GM18498 (cell line): ENCODE measurements at regions not wholly inside any gene's neighbourhood (a gene's known extent, or its start where the extent isn't known, plus 50 kb on each side); places are given as distances from the start of the nearest gene placed in this dataset.
"Not testable (repeated sequence)": the region's sequence is repeated elsewhere in the genome, so short reads cannot be mapped to it uniquely, and the experiment has no call there.

Experiments used
- ATAC-seq: cut with Tn5 transposase; IDR thresholded peaks from one replicate; pipeline ENCODE4 v1.9.1; 2021; ENCODE audit warnings: mild to moderate bottlenecking, moderate library complexity; ENCODE audit not compliant: unreplicated experiment

- ATAC-seq, result no peak
These were observed 124.1 kb downstream of the C9orf152 start for GRCh38 chr9:110083866-110084265.

- no peak for ATAC-seq
These were observed 121.4 kb downstream of the C9orf152 start for GRCh38 chr9:110086537-110086936.

DNA sequence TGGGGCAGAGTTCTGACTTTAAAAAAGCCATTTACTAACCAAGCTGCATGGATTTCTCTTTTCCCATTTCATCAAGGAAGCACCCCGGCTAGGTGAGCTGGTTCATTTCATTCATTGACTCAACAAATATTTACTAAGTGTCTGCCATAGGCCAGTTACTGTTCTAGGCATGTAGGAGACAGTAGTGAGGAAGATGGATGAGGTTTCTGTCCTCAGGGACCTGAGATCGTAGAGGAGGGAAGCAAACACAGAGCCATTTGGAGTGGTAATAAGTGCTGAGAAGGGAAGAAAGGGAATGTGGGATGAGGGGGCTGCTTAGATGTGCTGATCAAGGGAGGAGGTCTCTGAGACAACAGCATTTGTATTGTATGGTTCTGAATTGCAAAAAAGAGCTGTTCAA, 120.4 kb downstream of the C9orf152 start:
- no peak for ATAC-seq

GRCh38 chr9:110088099-110088498, 119.9 kb downstream of the C9orf152 start:
- no peak for ATAC-seq

DNA sequence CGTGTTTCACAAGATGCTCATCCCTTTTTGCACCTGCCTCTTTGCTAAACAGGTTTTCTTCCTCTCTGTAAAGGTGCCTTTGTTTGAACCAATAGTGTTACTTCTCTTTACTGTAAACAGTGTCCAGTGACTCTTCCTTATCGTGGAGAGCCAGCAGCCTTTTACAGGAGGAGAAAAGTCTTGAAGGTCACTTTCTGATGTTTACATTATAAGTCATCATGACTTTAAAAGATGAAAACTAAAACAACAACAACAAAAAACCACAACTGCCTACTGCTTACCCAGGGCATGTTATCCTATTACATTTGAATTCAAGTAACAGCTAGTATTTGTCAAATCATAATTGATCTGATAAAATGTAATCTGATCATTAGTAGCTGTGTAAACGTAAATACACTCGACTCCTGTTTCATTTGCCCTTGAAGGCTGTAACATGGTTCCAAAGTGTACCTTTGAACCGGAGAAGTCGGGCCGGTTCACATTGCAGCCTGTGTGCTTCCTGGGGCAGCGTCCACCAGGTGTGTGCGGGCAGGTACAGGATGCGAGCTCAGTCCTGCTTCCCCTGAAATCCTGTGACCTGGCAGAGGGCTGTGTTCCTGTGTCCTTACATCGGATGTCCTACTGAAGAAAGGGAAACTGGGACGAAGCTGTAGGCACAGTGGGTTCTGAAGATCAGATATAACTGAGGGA, 118.1 kb downstream of the C9orf152 start:
- no peak for ATAC-seq

GRCh38 chr9:110092792-110093191, 115.2 kb downstream of the C9orf152 start:
- no peak for ATAC-seq

DNA sequence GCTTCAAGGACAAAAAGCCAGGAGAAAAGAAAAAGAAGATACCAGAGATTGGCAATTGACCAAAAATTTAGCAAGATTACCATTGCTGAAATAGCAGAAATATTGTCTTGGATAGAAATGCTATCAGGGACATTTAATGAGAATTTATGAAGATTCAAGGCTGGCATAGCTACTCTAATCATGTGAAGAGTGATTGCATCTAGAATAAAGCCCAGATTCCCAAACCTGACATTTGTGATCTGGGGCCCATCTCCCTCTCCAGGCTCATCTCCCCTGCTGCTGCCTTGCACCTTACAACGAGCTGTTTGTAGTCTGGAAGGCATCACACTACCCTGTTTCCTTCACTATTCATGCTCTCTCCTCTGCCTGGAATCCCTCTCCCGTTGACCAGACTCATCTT, 114.5 kb downstream of the C9orf152 start:
- ATAC-seq, result no peak

- ATAC-seq, result no peak
These were observed 114.1 kb downstream of the C9orf152 start for GRCh38 chr9:110093871-110094270.

GRCh38 chr9:110095161-110095595, 112.8 kb downstream of the C9orf152 start:
- no peak for ATAC-seq

GRCh38 chr9:110095776-110096175, 112.2 kb downstream of the C9orf152 start:
- no peak for ATAC-seq

- not testable (repeated sequence) for ATAC-seq
These were observed 111.3 kb downstream of the C9orf152 start for GRCh38 chr9:110096674-110097073.

- no peak for ATAC-seq
These were observed 108.5 kb downstream of the C9orf152 start for GRCh38 chr9:110099236-110100095.

DNA sequence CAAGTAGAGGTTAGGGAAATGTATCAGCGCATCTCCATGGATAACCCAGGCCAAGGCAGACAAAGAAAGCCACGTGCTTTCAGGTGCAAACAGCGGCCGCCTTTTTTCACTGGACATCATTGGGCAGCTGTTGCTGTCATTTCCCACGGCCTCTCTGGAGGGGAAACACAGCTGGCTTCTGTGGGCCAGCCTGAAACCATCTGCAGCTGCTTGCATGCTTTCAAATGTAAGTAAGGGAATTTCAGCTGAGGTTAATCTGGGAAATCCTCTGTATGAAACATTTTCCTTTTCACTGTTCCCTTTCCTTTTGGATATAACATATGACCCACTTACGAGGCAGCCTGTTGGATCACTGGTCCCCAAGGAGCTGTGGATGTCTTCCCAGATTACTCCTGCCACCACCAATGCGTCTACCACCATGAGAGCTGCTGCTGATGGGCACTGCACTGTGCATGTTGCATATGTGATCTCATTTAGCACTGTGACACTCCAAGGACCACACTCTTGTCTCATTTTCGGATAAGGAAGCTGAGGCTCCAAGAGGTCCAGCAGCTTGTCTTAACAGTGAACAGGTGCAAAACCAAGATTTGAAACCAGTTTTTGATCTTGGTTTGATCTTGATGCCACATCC, 106.3 kb downstream of the C9orf152 start:
- peak; percentile 75 for ATAC-seq

DNA sequence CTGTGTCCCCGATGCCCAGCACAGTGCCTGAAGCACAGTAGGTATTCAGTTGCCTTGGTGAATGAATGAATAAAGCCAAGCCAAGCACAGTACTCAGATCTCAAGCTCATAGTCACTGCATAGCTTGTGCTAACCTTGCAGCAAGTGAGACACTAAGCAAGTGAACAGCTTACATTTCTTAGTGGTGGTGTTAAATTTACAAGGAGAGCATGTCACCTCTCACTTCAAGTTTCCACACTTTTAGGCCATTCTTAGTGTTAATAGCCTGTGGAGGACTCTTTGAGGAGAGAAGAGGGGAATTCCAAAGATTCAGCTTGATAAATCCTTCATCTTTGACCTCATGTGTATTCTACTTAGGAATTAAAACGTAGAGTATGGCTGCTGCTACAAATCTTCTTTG, 104.7 kb downstream of the C9orf152 start:
- ATAC-seq, result no peak

DNA sequence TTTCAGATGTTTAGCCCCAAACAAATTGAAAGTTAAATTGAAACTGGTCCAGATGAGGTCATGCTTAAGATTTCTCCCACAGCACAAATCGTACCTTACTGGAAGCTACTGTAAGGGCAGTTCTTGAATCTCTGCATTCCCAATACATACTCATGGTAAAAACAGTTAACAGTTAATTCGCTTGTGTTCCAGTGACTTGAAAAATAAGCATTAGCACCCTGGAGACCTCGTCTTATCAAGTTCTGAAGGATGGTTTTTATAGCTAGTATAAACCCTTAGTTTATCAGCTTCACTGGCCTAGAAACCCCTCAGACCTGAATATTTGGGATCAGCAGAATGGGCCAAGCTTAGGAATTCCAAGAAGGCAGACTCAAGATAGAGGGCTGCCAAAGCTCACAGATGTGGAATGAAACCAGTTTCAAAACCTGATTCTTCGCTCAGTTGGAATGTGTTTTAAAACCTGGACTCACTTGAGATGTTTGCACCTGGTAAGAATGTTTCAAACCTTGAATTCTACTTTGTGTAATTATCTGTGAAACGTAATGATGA, 103.6 kb downstream of the C9orf152 start:
- no peak for ATAC-seq

DNA sequence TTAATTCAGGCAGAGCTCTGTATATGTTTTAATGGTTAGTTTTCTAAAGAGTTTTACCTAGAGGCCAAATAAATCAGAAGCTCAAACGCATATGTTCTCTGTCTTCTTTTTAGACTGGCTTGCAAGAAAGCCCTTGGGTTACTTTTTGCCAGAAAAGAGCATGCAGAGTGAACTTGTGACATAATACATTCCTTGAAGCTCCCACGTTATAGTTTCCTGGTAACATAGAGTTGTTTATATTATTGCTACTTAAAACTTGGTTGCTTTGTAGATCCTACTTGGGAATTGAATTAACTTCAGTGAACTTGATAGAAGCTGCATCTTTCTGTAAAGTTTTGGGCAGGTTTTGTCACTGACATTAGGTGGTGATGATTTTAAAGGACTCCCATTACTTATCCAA, 102.9 kb downstream of the C9orf152 start:
- no peak for ATAC-seq

DNA sequence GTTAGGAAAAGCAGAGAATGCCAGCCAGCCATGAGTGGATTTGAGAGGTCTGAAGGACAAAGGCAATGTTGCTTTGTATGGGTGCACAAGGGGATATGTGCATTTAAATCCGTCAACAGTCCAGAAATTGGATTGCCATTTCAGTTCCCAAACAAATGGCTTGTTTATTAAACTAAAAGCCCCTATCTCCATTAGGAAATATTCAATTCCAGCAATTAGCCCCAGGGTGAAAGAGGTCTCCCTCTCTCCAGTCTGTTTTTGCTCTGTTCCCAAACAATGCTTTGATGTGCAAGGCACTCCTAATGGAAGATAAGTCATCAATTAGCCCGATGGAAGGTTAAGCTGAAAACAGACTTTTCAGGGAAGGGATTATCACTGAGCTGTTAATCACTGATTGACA, 101.3 kb downstream of the C9orf152 start:
- no peak for ATAC-seq

DNA sequence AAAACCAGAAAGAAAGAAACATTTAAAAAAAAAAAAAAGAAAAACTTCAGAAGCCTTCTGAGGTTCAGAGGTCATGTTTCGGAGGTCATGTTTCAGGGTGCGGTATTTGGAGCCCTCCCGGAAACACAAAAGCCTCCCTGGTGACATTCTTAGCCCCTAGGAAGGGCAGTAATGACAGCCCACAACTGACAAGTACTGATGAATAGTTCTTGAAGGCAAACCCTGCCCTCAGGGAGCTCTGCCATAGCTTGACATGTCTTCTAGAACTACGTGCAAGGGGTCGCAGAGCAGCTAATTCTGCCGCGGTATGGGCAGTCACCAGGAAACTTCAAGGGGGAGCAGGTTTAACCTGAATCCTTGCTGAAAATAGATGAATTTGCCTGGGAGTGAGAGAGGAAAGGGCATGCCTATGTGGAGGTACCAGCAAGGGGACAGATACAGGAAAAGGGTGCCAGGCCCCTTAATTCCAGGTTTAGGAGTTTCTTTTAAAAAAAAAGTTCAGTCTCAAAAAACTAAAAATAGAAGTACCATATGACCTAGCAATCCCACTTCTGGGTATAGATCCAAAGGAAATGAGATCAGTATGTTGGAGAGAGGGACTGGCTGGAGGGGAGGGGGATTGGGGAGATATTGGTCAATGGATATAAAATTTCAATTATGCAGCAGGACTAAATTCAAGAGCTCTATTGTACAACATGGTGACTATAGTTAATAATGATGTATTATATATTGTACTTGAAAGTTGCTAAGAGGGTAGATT, 98.4 kb downstream of the C9orf152 start:
- peak; percentile 23 for ATAC-seq

- peak; percentile 87 for ATAC-seq
These were observed 97.8 kb downstream of the C9orf152 start for GRCh38 chr9:110110154-110110553.

DNA sequence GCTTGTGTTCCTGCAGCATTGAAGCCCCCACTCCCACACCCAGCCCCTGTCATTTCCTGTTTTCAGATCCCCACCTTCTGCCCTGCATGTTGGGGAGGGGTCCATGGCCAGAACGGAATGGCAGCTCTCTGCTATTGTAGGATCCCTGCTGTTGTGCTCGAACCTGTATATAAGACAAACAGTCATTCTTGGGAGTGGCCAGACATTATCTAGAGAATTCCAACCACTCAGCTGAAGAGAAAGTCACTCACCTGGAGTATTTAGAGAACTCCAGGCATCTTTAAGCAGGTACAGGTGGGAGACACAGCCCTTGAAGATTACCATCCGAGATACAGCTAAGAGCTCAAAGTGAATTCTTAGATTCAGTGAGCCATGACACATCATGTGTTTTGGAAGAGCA, 96.1 kb downstream of the C9orf152 start:
- no peak for ATAC-seq

DNA sequence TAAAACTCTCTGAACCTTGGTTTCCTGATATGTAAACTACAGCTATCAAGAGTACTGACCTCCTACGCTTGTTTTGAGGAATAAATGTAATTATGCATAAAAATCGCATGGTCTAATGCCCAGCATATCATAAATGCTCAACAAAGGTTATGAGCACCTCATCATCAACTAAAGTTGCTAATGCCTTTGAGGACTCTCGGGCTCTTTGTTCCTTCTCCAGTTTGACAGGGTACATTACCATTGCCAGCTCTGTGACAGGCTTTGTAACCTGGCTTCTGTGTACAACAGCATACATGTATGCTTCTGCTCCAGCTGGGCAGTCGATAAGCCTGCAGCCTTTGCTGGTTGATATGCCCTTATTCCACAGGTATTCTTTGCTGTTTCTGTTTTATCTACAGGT, 95.2 kb downstream of the C9orf152 start:
- no peak for ATAC-seq
